IMR-90 (cell line): ENCODE measurements at regions not wholly inside any gene's neighbourhood (a gene's known extent, or its start where the extent isn't known, plus 50 kb on each side); places are given as distances from the start of the nearest gene placed in this dataset.

ENCODE experiments used
- ATAC-seq: fragments of 200-7000 bp; cut with Tn5 transposase; 2 replicates; pipeline ENCODE4 v1.9.1; 2020; ENCODE audit warnings: low read depth, mild to moderate bottlenecking, moderate library complexity
- BruUV-seq: library from RNA; stranded (reverse); fragments of 400-500 nt; replicated peaks from 2 replicates; lab custom pipeline; 2021; lab: Mats Ljungman, UMichigan
- CTCF ChIA-PET: fragments of 300-600 bp; formaldehyde crosslinking; extraction: SDS; loops from one replicate; lab custom pipeline; 2021; ENCODE audit warnings: antibody characterized with exemption; lab: Yijun Ruan, JAX
- POLR2A ChIA-PET: fragments of 300-600 bp; sonication (Branson Sonifier 250); formaldehyde crosslinking; loops from one replicate; lab custom pipeline; 2022; ENCODE audit warnings: antibody characterized with exemption; ENCODE audit not compliant: unreplicated experiment; lab: Charles Lee
- DNase-seq: peaks from one replicate; pipeline ENCODE4 v3.0.0; 2013
- H2AFZ ChIP-seq: replicated peaks from 2 replicates; pipeline ENCODE3; 2013; ENCODE audit warnings: low read length, mild to moderate bottlenecking; ENCODE audit not compliant: poor library complexity
- H2AK5ac ChIP-seq: 2 replicates; pipeline ENCODE4 v1.6.1; 2013; ENCODE audit warnings: low read depth, low read length, inconsistent platforms
- H2AK9ac ChIP-seq: replicated peaks from 2 replicates; pipeline ENCODE3; 2013; ENCODE audit warnings: mild to moderate bottlenecking, low read depth, low read length, moderate library complexity; ENCODE audit not compliant: poor library complexity
- H2BK120ac ChIP-seq: 2 replicates; pipeline ENCODE4 v1.6.1; 2013; ENCODE audit warnings: low read depth, low read length, inconsistent platforms
- H2BK15ac ChIP-seq: 3 replicates; pipeline ENCODE4 v1.6.1; 2013; ENCODE audit warnings: low read depth, low read length, inconsistent platforms
- H2BK20ac ChIP-seq: 2 replicates; pipeline ENCODE4 v1.6.1; 2013; ENCODE audit warnings: low read depth, mild to moderate bottlenecking, inconsistent platforms, low read length, moderate library complexity
- H2BK5ac ChIP-seq: 2 replicates; pipeline ENCODE4 v1.6.1; 2013; ENCODE audit warnings: mild to moderate bottlenecking, low read depth, low read length, inconsistent platforms; ENCODE audit not compliant: poor library complexity, severe bottlenecking
- H3K14ac ChIP-seq: replicated peaks from 2 replicates; pipeline ENCODE4 v1.6.1; 2013; ENCODE audit warnings: low read depth, low read length, inconsistent platforms
- H3K18ac ChIP-seq: 2 replicates; pipeline ENCODE4 v1.6.1; 2013; ENCODE audit warnings: low read depth, low read length, control low read depth
- H3K23ac ChIP-seq: 2 replicates; pipeline ENCODE4 v1.6.1; 2013; ENCODE audit warnings: low read depth, low read length, inconsistent platforms
- H3K27ac ChIP-seq: 2 replicates; pipeline ENCODE4 v1.5.1; 2013; ENCODE audit warnings: mild to moderate bottlenecking, control low read depth, low read length; ENCODE audit not compliant: insufficient read depth
- H3K27me3 ChIP-seq: 2 replicates; pipeline ENCODE4 v1.6.1; 2013; ENCODE audit warnings: low read length; ENCODE audit not compliant: control insufficient read depth, insufficient read depth
- H3K36me3 ChIP-seq: 2 replicates; pipeline ENCODE4 v1.6.1; 2013; ENCODE audit warnings: low read length, mixed read lengths; ENCODE audit not compliant: control insufficient read depth, insufficient read depth
- H3K4ac ChIP-seq: 2 replicates; pipeline ENCODE4 v1.6.1; 2013; ENCODE audit warnings: low read depth, low read length, inconsistent platforms
- H3K4me1 ChIP-seq: 2 replicates; pipeline ENCODE4 v1.6.1; 2013; ENCODE audit warnings: low read length, mixed read lengths; ENCODE audit not compliant: control insufficient read depth, insufficient read depth
- H3K4me2 ChIP-seq: 2 replicates; pipeline ENCODE4 v1.6.1; 2013; ENCODE audit warnings: low read depth, mild to moderate bottlenecking, control low read depth, low read length, moderate library complexity
- H3K4me3 ChIP-seq: 2 replicates; pipeline ENCODE4 v1.5.1; 2013; ENCODE audit warnings: low read depth, mild to moderate bottlenecking, control low read depth, low read length, moderate library complexity; ENCODE audit not compliant: insufficient read depth
- H3K56ac ChIP-seq: 2 replicates; pipeline ENCODE4 v1.6.1; 2013; ENCODE audit warnings: low read length, inconsistent platforms; ENCODE audit not compliant: insufficient read depth; ENCODE audit errors: extremely low read depth
- H3K79me1 ChIP-seq, 2 experiments: 2 replicates each; pipeline ENCODE4 v1.6.1; 2013; ENCODE audit warnings: low read length in 2 of 2, inconsistent platforms in 1 of 2, low read depth in 1 of 2
- H3K9ac ChIP-seq: 2 replicates; pipeline ENCODE4 v1.6.1; 2013; ENCODE audit warnings: low read depth, low read length, control low read depth
- H3K9me1 ChIP-seq: 2 replicates; pipeline ENCODE4 v1.6.1; 2013; ENCODE audit warnings: low read length, inconsistent platforms; ENCODE audit not compliant: insufficient read depth
- H3K9me3 ChIP-seq: 2 replicates; pipeline ENCODE4 v1.6.1; 2013; ENCODE audit warnings: low read length; ENCODE audit not compliant: control insufficient read depth, insufficient read depth
- H4K20me1 ChIP-seq: 2 replicates; pipeline ENCODE4 v1.6.1; 2013; ENCODE audit warnings: low read length, inconsistent platforms; ENCODE audit not compliant: insufficient read depth
- H4K5ac ChIP-seq: 2 replicates; pipeline ENCODE4 v1.6.1; 2013; ENCODE audit warnings: mild to moderate bottlenecking, low read depth, low read length, control low read depth
- H4K8ac ChIP-seq, 2 experiments: 2 replicates each; pipeline ENCODE4 v1.6.1; 2013; ENCODE audit warnings: low read depth in 2 of 2, low read length in 2 of 2, control low read depth in 1 of 2, inconsistent platforms in 1 of 2
- H4K91ac ChIP-seq: 2 replicates; pipeline ENCODE4 v1.6.1; 2013; ENCODE audit warnings: low read depth, low read length, inconsistent platforms; ENCODE audit not compliant: insufficient read depth
- BHLHE40 ChIP-seq: fragments of 150-350 bp; IDR thresholded peaks from 2 replicates; pipeline ENCODE4 v1.6.1; 2016; ENCODE audit warnings: mild to moderate bottlenecking, low read depth, low read length
- CEBPB ChIP-seq: IDR thresholded peaks from 2 replicates; pipeline ENCODE4 v1.6.1; 2012; ENCODE audit warnings: low read depth, low read length, improper control_type of control experiment
- CHD1 ChIP-seq: IDR thresholded peaks from 2 replicates; pipeline ENCODE4 v1.6.1; 2012; ENCODE audit warnings: low read depth, low read length, improper control_type of control experiment
- MXI1 ChIP-seq: IDR thresholded peaks from 2 replicates; pipeline ENCODE4 v1.6.1; 2012; ENCODE audit warnings: low read depth, mild to moderate bottlenecking, low read length, moderate library complexity, borderline replicate concordance
- NFE2L2 ChIP-seq: fragments of 150-350 bp; IDR thresholded peaks from 2 replicates; pipeline ENCODE4 v1.6.1; 2016; ENCODE audit warnings: low read depth, mild to moderate bottlenecking, low read length
- POLR2A ChIP-seq: IDR thresholded peaks from 2 replicates; pipeline ENCODE4 v1.6.1; 2012; ENCODE audit warnings: mild to moderate bottlenecking, low read depth, low read length
- RCOR1 ChIP-seq: IDR thresholded peaks from 2 replicates; pipeline ENCODE4 v1.6.1; 2012; ENCODE audit warnings: mild to moderate bottlenecking, low read length, improper control_type of control experiment; ENCODE audit not compliant: insufficient replicate concordance
- dilution Hi-C: fragments of 300-500 bp; cut with HindIII; formaldehyde crosslinking; loops from one replicate; pipeline ENCODE4 v1.14.3; 2018; ENCODE audit warnings: low sequenced_read_pairs; ENCODE audit not compliant: unreplicated experiment
- in situ Hi-C: fragments of 300-500 bp; cut with MboI; formaldehyde crosslinking; loops from 3 replicates; pipeline ENCODE4 v1.14.3; 2019; ENCODE audit warnings: low sequenced_read_pairs, inconsistent platforms, mixed read lengths
- intact Hi-C: fragments of 100-400 bp; cut with micrococcal nuclease; formaldehyde crosslinking; loops from 2 replicates; pipeline ENCODE4 v1.10.0; 2022
- TF ChIP-seq, protein P1 (sequence below): fragments of 150-350 bp; IDR thresholded peaks from 2 replicates; pipeline ENCODE4 v1.6.1; 2017; ENCODE audit warnings: mild to moderate bottlenecking, antibody characterized with exemption, low read length, low read depth
- TF ChIP-seq, protein P2 (sequence below): fragments of 150-350 bp; IDR thresholded peaks from 2 replicates; pipeline ENCODE4 v1.6.1; 2016; ENCODE audit warnings: low read depth, mild to moderate bottlenecking, low read length, moderate library complexity, borderline replicate concordance
- TF ChIP-seq, protein P3 (sequence below): conservative IDR thresholded peaks from 2 replicates; pipeline ENCODE4 v1.5.1; 2012; ENCODE audit warnings: mild to moderate bottlenecking, low read depth, low read length, improper control_type of control experiment

DNA sequence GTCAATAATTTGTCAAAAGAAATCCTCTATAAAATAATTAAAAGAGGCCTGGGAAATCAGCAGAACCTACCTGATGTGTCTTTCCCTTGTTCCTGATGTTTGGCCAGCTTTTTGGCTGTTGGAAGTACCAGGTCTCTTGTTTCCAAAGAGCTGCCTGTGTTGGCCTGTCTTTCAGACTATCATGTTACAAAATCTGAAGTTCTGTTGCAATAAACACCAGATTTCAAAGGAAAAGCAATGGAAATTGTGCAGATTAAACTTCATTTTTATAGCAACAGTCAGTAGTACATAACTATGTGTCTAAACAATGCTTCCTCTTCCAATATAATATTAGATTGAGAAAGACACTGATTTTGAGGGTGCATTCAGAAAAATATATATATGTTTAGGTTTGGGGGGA lies 647.2 kb upstream of the CXADR start:
- Histone ChIP-seq H3K9me1 (no peaks in the 10 kb centered on the region), H3K18ac (no peak overlapping the region), H3K27me3 (no peaks in the 10 kb centered on the region), H2AK5ac (no peak overlapping the region), H4K5ac (no peak overlapping the region), H3K14ac (no peak overlapping the region), H2AFZ (no peak overlapping the region), H3K9me3 (no peaks in the 10 kb centered on the region), H3K4me3 (no peak overlapping the region), H3K79me1 (no peaks in the 10 kb centered on the region), H3K27ac (no peak overlapping the region), H4K20me1 (no peaks in the 10 kb centered on the region), H3K23ac (no peak overlapping the region), H2BK5ac (no peak overlapping the region), H3K36me3 (no peaks in the 10 kb centered on the region), H3K4me1 (no peaks in the 10 kb centered on the region), H3K9ac (no peak overlapping the region), H2BK15ac (no peak overlapping the region), H4K8ac (no peak overlapping the region), H3K56ac (no peak overlapping the region), H2BK120ac (no peak overlapping the region), H2AK9ac (no peak overlapping the region), H3K4me2 (no peak overlapping the region), H2BK20ac (no peak overlapping the region), H3K4ac (no peak overlapping the region), H4K91ac (no peak overlapping the region)
- in situ Hi-C loops (no loop called here), dilution Hi-C loops (no loop called here), intact Hi-C loops (no loop called here)
- CTCF ChIA-PET, result no interaction called here
- TF ChIP-seq CHD1 (no peak), NFE2L2 (no peak), MXI1 (no peak), CEBPB (no peak), BHLHE40 (no peak), RCOR1 (no peak), POLR2A (no peak)
- TF ChIP-seq, protein P1, sequence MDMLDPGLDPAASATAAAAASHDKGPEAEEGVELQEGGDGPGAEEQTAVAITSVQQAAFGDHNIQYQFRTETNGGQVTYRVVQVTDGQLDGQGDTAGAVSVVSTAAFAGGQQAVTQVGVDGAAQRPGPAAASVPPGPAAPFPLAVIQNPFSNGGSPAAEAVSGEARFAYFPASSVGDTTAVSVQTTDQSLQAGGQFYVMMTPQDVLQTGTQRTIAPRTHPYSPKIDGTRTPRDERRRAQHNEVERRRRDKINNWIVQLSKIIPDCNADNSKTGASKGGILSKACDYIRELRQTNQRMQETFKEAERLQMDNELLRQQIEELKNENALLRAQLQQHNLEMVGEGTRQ, result no peak
- TF ChIP-seq, protein P2, sequence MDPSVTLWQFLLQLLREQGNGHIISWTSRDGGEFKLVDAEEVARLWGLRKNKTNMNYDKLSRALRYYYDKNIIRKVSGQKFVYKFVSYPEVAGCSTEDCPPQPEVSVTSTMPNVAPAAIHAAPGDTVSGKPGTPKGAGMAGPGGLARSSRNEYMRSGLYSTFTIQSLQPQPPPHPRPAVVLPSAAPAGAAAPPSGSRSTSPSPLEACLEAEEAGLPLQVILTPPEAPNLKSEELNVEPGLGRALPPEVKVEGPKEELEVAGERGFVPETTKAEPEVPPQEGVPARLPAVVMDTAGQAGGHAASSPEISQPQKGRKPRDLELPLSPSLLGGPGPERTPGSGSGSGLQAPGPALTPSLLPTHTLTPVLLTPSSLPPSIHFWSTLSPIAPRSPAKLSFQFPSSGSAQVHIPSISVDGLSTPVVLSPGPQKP, result no peak
- TF ChIP-seq, protein P3, sequence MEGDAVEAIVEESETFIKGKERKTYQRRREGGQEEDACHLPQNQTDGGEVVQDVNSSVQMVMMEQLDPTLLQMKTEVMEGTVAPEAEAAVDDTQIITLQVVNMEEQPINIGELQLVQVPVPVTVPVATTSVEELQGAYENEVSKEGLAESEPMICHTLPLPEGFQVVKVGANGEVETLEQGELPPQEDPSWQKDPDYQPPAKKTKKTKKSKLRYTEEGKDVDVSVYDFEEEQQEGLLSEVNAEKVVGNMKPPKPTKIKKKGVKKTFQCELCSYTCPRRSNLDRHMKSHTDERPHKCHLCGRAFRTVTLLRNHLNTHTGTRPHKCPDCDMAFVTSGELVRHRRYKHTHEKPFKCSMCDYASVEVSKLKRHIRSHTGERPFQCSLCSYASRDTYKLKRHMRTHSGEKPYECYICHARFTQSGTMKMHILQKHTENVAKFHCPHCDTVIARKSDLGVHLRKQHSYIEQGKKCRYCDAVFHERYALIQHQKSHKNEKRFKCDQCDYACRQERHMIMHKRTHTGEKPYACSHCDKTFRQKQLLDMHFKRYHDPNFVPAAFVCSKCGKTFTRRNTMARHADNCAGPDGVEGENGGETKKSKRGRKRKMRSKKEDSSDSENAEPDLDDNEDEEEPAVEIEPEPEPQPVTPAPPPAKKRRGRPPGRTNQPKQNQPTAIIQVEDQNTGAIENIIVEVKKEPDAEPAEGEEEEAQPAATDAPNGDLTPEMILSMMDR, result no peak
- no peak for ATAC-seq
- DNase-seq, result peak; percentile 1
- POLR2A ChIA-PET, result no interaction called here
- no TSS peak for BruUV-seq
